B cell (primary cell): ENCODE measurements at regions not wholly inside any gene's neighbourhood (a gene's known extent, or its start where the extent isn't known, plus 50 kb on each side); places are given as distances from the start of the nearest gene placed in this dataset.

Source experiments
- ATAC-seq: fragments of 200-7000 bp; cut with Tn5 transposase; one replicate; pipeline ENCODE4 v1.10.0; 2021; ENCODE audit warnings: low read depth, mild to moderate bottlenecking, moderate number of reproducible peaks, moderate library complexity
- CTCF ChIA-PET: fragments of 350-600 bp; sonication (Branson Sonifier 250); formaldehyde crosslinking; loops from one replicate; lab custom pipeline; 2021; ENCODE audit warnings: antibody characterized with exemption, inconsistent platforms; lab: Charles Lee
- POLR2A ChIA-PET: fragments of 350-600 bp; sonication (Branson Sonifier 250); formaldehyde crosslinking; loops from one replicate; lab custom pipeline; 2021; ENCODE audit warnings: antibody characterized with exemption; lab: Charles Lee
- DNase-seq: peaks from one replicate; pipeline ENCODE4 v3.0.0; 2013
- H2AFZ ChIP-seq: 2 replicates; pipeline ENCODE4 v1.6.1; 2012; ENCODE audit warnings: mild to moderate bottlenecking, low read depth, low read length; ENCODE audit not compliant: insufficient read depth, poor library complexity, severe bottlenecking
- H3K27ac ChIP-seq, 2 donors: 1 replicate in 1 of 2; 2 replicates in 1 of 2; pipeline ENCODE4 v1.5.1; 2012 to 2013; ENCODE audit warnings: low read length in 2 of 2, mild to moderate bottlenecking in 2 of 2, moderate library complexity in 1 of 2
- H3K27me3 ChIP-seq, 4 experiments: fragments of 200-600 bp in 1 of 4; sonication (generic) in 1 of 4; replicated peaks in 1 of 4; 1 replicate in 2 of 4; 2 replicates in 2 of 4; pipeline versions ENCODE4 v1.6.1 to v1.7.0; 2013 to 2016; ENCODE audit warnings: low read length in 3 of 4, mild to moderate bottlenecking in 2 of 4, mixed read lengths in 1 of 4, moderate library complexity in 1 of 4; ENCODE audit not compliant: insufficient read depth in 4 of 4, control insufficient read depth in 3 of 4; ENCODE audit errors: control extremely low read depth in 1 of 4
- H3K36me3 ChIP-seq, 2 experiments: replicated peaks in 1 of 2; 1 replicate in 1 of 2; 2 replicates in 1 of 2; pipeline versions ENCODE4 v1.6.1 to v1.7.1; 2013; ENCODE audit warnings: low read length in 1 of 2; ENCODE audit not compliant: insufficient read depth in 2 of 2, control insufficient read depth in 1 of 2; ENCODE audit errors: control extremely low read depth in 1 of 2, extremely low read depth in 1 of 2
- H3K4me1 ChIP-seq, 2 donors: fragments of 200-600 bp in 1 of 2; sonication (generic) in 1 of 2; 1 replicate in 1 of 2; 2 replicates in 1 of 2; pipeline versions ENCODE4 v1.5.1 to v1.6.1; 2013 to 2017; ENCODE audit warnings: low read length in 2 of 2; ENCODE audit not compliant: control insufficient read depth in 2 of 2, insufficient read depth in 2 of 2
- H3K4me2 ChIP-seq: replicated peaks from 2 replicates; pipeline ENCODE3; 2012; ENCODE audit warnings: mild to moderate bottlenecking, low read depth, low read length; ENCODE audit not compliant: poor library complexity, severe bottlenecking
- H3K4me3 ChIP-seq, 5 experiments: fragments of 200-600 bp in 1 of 5; sonication (generic) in 1 of 5; 1 replicate in 3 of 5; 2 replicates in 2 of 5; pipeline versions ENCODE4 v1.5.1 to v1.7.0; 2011 to 2016; ENCODE audit warnings: low read length in 4 of 5, mild to moderate bottlenecking in 4 of 5, low read depth in 2 of 5, control low read depth in 1 of 5, moderate library complexity in 1 of 5; ENCODE audit not compliant: insufficient read depth in 1 of 5; ENCODE audit errors: control extremely low read depth in 1 of 5, extremely low read depth in 1 of 5
- H3K79me2 ChIP-seq: fragments of 200-600 bp; sonication (generic); one replicate; pipeline ENCODE4 v1.6.0; 2016; ENCODE audit warnings: low read length; ENCODE audit not compliant: control insufficient read depth, insufficient read depth
- H3K9ac ChIP-seq: fragments of 200-600 bp; sonication (generic); 2 replicates; pipeline ENCODE4 v1.6.1; 2017; ENCODE audit warnings: mild to moderate bottlenecking, low read length, moderate library complexity
- H3K9me3 ChIP-seq, 3 donors: one replicate each; pipeline versions ENCODE4 v1.6.1 to v1.7.1; 2013; ENCODE audit warnings: low read length in 2 of 3; ENCODE audit not compliant: control insufficient read depth in 2 of 3, insufficient read depth in 1 of 3; ENCODE audit errors: control extremely low read depth in 1 of 3
- H4K20me1 ChIP-seq: 2 replicates; pipeline ENCODE4 v1.6.0; 2012; ENCODE audit warnings: mild to moderate bottlenecking, low read length; ENCODE audit not compliant: insufficient read depth, control insufficient read depth, poor library complexity, severe bottlenecking
- H3K27ac Mint-ChIP-seq: one replicate; pipeline ENCODE4 v1.8.0; 2021; ENCODE audit warnings: mixed read lengths
- H3K27me3 Mint-ChIP-seq: one replicate; pipeline ENCODE4 v1.8.0; 2021; ENCODE audit warnings: mixed read lengths
- H3K4me1 Mint-ChIP-seq: one replicate; pipeline ENCODE4 v1.8.0; 2021; ENCODE audit warnings: mixed read lengths
- H3K4me3 Mint-ChIP-seq: one replicate; pipeline ENCODE4 v1.8.0; 2021; ENCODE audit warnings: mixed read lengths
- H3K9me3 Mint-ChIP-seq: one replicate; pipeline ENCODE4 v1.8.0; 2022; ENCODE audit warnings: mixed read lengths; ENCODE audit not compliant: insufficient read depth
- CTCF ChIP-seq: fragments of 200-600 bp; IDR thresholded peaks from one replicate; pipeline ENCODE4 v1.8.0; 2022; ENCODE audit warnings: antibody characterized with exemption, mild to moderate bottlenecking
- EZH2 ChIP-seq: IDR thresholded peaks from 2 replicates; pipeline ENCODE4 v1.6.1; 2012; ENCODE audit warnings: borderline replicate concordance, low read depth, mild to moderate bottlenecking, moderate library complexity, low read length; ENCODE audit not compliant: insufficient read depth, poor library complexity, severe bottlenecking
- WGBS: methylation state at CpG from one replicate; pipeline ENCODE4 v1.1.5; 2013; ENCODE audit warnings: missing lambda C conversion rate; ENCODE audit not compliant: insufficient coverage; 5-methylcytosine and 5-hydroxymethylcytosine counted together
- intact Hi-C: fragments of 100-400 bp; cut with micrococcal nuclease; formaldehyde crosslinking; loops from one replicate; pipeline ENCODE4 v1.10.0; 2022

- H4K20me1 ChIP-seq = no peaks in the 10 kb centered on the region
- Mint-ChIP-seq H3K27ac (no peak overlapping the region), H3K4me1 (no peaks in the 10 kb centered on the region), H3K4me3 (no peak overlapping the region), H3K9me3 (no peaks in the 10 kb centered on the region), H3K27me3 (no peaks in the 10 kb centered on the region)
- no peaks in the 10 kb centered on the region for H3K9me3 ChIP-seq
- no peak overlapping the region for H3K9ac ChIP-seq
- intact Hi-C loops = no loop called here
- H3K36me3 ChIP-seq = no peaks in the 10 kb centered on the region
- WGBS = 93% methylated on average over 4 of the region's 8 CpGs
- no peak overlapping the region for H3K4me3 ChIP-seq
- TF ChIP-seq EZH2 (no peak), CTCF (no peak)
- no peaks in the 10 kb centered on the region for H3K4me1 ChIP-seq
- H3K27me3 ChIP-seq = no peaks in the 10 kb centered on the region
- no peak overlapping the region for H2AFZ ChIP-seq
- H3K79me2 ChIP-seq = no peaks in the 10 kb centered on the region
- H3K4me2 ChIP-seq = no peak overlapping the region
- ChIA-PET POLR2A (no interaction called here), CTCF (no interaction called here)
- no peak overlapping the region for H3K27ac ChIP-seq
- DNase-seq (no peak), ATAC-seq (no peak)
Observed at GRCh38 chr2:4094743-4095142, 391.4 kb downstream of the DCDC2C start.

- no peaks in the 10 kb centered on the region for H3K9me3 Mint-ChIP-seq
- Histone ChIP-seq H3K4me3 (no peak overlapping the region), H3K27ac (no peak overlapping the region), H3K4me2 (no peak overlapping the region), H3K9me3 (no peaks in the 10 kb centered on the region), H3K9ac (no peak overlapping the region), H3K36me3 (no peaks in the 10 kb centered on the region), H2AFZ (no peak overlapping the region), H3K27me3 (no peaks in the 10 kb centered on the region), H3K4me1 (no peaks in the 10 kb centered on the region), H3K79me2 (no peaks in the 10 kb centered on the region), H4K20me1 (no peaks in the 10 kb centered on the region)
- 100% methylated on average over 1 of the region's 7 CpGs for WGBS
- DNase-seq (no peak), ATAC-seq (no peak)
- H3K27ac Mint-ChIP-seq = no peak overlapping the region
- H3K4me1 Mint-ChIP-seq = no peaks in the 10 kb centered on the region
- H3K4me3 Mint-ChIP-seq = no peak overlapping the region
- ChIA-PET POLR2A (no interaction called here), CTCF (no interaction called here)
- TF ChIP-seq CTCF (no peak), EZH2 (no peak)
- H3K27me3 Mint-ChIP-seq = no peaks in the 10 kb centered on the region
- intact Hi-C loops = no loop called here
Observed at GRCh38 chr2:4096978-4097766, 393.8 kb downstream of the DCDC2C start.
